ENCODE measurements at regions not wholly inside any gene's neighbourhood (a gene's known extent, or its start where the extent isn't known, plus 50 kb on each side); places are given as distances from the start of the nearest gene placed in this dataset.

DNA sequence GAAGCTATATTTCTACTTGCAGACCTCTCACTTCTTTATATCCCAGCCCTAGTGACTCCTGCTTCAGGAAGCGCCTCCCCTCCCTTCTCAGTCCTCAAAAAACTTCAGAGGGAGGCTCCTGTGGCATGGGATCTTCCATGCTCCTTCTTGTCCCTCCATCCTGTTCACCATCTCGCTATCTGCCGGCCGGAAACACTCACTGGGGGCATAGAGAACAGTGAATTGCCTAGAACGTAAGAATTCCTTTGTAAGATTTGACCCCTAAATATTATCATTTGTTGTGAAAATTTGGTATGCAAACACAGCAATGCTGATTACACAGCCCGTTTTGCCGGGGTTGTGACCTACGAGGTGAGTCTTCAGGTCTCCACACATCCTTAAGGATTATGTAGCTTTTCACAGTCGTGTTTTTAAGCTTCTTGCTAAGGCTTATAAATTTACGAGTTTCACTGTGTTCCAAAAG is 218.7 kb upstream of the ATP10A start (continued):
- TF ChIP-seq, protein P1, sequence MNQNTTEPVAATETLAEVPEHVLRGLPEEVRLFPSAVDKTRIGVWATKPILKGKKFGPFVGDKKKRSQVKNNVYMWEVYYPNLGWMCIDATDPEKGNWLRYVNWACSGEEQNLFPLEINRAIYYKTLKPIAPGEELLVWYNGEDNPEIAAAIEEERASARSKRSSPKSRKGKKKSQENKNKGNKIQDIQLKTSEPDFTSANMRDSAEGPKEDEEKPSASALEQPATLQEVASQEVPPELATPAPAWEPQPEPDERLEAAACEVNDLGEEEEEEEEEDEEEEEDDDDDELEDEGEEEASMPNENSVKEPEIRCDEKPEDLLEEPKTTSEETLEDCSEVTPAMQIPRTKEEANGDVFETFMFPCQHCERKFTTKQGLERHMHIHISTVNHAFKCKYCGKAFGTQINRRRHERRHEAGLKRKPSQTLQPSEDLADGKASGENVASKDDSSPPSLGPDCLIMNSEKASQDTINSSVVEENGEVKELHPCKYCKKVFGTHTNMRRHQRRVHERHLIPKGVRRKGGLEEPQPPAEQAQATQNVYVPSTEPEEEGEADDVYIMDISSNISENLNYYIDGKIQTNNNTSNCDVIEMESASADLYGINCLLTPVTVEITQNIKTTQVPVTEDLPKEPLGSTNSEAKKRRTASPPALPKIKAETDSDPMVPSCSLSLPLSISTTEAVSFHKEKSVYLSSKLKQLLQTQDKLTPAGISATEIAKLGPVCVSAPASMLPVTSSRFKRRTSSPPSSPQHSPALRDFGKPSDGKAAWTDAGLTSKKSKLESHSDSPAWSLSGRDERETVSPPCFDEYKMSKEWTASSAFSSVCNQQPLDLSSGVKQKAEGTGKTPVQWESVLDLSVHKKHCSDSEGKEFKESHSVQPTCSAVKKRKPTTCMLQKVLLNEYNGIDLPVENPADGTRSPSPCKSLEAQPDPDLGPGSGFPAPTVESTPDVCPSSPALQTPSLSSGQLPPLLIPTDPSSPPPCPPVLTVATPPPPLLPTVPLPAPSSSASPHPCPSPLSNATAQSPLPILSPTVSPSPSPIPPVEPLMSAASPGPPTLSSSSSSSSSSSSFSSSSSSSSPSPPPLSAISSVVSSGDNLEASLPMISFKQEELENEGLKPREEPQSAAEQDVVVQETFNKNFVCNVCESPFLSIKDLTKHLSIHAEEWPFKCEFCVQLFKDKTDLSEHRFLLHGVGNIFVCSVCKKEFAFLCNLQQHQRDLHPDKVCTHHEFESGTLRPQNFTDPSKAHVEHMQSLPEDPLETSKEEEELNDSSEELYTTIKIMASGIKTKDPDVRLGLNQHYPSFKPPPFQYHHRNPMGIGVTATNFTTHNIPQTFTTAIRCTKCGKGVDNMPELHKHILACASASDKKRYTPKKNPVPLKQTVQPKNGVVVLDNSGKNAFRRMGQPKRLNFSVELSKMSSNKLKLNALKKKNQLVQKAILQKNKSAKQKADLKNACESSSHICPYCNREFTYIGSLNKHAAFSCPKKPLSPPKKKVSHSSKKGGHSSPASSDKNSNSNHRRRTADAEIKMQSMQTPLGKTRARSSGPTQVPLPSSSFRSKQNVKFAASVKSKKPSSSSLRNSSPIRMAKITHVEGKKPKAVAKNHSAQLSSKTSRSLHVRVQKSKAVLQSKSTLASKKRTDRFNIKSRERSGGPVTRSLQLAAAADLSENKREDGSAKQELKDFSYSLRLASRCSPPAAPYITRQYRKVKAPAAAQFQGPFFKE (tag by site-specific recombination; IDR thresholded peaks at IDR 0.05; ENCODE audit: borderline replicate concordance) = no peak
- no peak for TF ChIP-seq ZFP41 (tag by site-specific recombination; IDR thresholded peaks at IDR 0.05; ENCODE audit: borderline replicate concordance)
- TF ChIP-seq ZEB2 (tag by site-specific recombination; IDR thresholded peaks at IDR 0.05) = no peak
- TF ChIP-seq, protein P2, sequence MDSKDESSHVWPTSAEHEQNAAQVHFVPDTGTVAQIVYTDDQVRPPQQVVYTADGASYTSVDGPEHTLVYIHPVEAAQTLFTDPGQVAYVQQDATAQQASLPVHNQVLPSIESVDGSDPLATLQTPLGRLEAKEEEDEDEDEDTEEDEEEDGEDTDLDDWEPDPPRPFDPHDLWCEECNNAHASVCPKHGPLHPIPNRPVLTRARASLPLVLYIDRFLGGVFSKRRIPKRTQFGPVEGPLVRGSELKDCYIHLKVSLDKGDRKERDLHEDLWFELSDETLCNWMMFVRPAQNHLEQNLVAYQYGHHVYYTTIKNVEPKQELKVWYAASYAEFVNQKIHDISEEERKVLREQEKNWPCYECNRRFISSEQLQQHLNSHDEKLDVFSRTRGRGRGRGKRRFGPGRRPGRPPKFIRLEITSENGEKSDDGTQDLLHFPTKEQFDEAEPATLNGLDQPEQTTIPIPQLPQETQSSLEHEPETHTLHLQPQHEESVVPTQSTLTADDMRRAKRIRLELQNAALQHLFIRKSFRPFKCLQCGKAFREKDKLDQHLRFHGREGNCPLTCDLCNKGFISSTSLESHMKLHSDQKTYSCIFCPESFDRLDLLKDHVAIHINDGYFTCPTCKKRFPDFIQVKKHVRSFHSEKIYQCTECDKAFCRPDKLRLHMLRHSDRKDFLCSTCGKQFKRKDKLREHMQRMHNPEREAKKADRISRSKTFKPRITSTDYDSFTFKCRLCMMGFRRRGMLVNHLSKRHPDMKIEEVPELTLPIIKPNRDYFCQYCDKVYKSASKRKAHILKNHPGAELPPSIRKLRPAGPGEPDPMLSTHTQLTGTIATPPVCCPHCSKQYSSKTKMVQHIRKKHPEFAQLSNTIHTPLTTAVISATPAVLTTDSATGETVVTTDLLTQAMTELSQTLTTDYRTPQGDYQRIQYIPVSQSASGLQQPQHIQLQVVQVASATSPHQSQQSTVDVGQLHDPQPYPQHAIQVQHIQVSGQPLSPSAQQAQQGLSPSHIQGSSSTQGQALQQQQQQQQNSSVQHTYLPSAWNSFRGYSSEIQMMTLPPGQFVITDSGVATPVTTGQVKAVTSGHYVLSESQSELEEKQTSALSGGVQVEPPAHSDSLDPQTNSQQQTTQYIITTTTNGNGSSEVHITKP (tag by site-specific recombination; IDR thresholded peaks at IDR 0.05) = no peak
- TF ChIP-seq ZNF596 (tag by site-specific recombination; IDR thresholded peaks at IDR 0.05) = no peak
- TF ChIP-seq ZNF677 (tag by site-specific recombination; IDR thresholded peaks at IDR 0.05) = no peak
- TF ChIP-seq ZNF555 (tag by site-specific recombination; conservative IDR thresholded peaks at IDR 0.05) = no peak
- no peak for TF ChIP-seq ZNF580 (tag by site-specific recombination; IDR thresholded peaks at IDR 0.05)
- no peak for TF ChIP-seq ZNF548 (tag by site-specific recombination; IDR thresholded peaks at IDR 0.05)

DNA sequence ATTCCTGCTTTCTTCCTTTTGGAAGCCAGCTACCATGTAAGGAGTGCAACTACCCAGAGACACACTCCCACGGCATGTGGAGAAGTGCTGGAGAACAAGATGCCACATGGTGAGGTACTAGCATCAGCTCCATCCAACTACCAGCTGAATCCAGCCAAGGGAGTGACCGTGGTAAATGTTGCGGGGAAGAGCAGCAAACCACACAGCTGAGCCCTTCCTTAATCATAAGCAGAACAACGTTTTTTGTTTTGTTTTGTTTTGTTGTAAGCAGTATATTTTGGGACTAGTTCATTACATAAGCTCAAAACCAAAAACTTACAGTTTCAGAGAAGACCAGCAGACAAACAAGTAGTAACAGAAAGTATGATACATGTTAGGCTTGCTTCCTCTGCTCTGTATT is 212.6 kb upstream of the ATP10A start:
- TF ChIP-seq SETDB1 (IDR thresholded peaks at IDR 0.05; ENCODE audit: insufficient read length, low read length) (peak; percentile 25), ZNF843 (tag by site-specific recombination; IDR thresholded peaks at IDR 0.05) (no peak)
- Histone ChIP-seq H3K27ac (ENCODE audit: extremely low read depth, low read depth, low read length) (no peak overlapping the region), H3K4me3 (ENCODE audit: low read depth, low read length) (no peak overlapping the region), H3K4me1 (ENCODE audit: control insufficient read depth, insufficient read depth, low read length) (no peaks in the 10 kb centered on the region), H3K9me3 (ENCODE audit: control insufficient read depth, insufficient read depth, low read depth, low read length) (no peaks in the 10 kb centered on the region), H3K36me3 (ENCODE audit: control insufficient read depth in 2 of 2, insufficient read depth in 1 of 2, low read length in 2 of 2) (no peaks in the 10 kb centered on the region)
- ChIA-PET POLR2A (no interaction called here), CTCF (interaction anchor here (1.1 kb wide), 1 partner anchor 141 kb away, joined by 3 read pairs; no protein-coding TSS in a partner anchor)

GRCh38 chr15:26073430-26074333 is 210.6 kb upstream of the ATP10A start:
- no peak overlapping the region for H3K4me3 ChIP-seq (ENCODE audit: low read depth, low read length)
- TF ChIP-seq ZNF837 (tag by site-specific recombination; IDR thresholded peaks at IDR 0.05) = no peak
- TF ChIP-seq BCL11A (tag by site-specific recombination; IDR thresholded peaks at IDR 0.05; ENCODE audit: low read depth) = no peak
- H3K9me3 ChIP-seq (ENCODE audit: control insufficient read depth, insufficient read depth, low read depth, low read length) = no peaks in the 10 kb centered on the region
- H3K4me1 ChIP-seq (ENCODE audit: control insufficient read depth, insufficient read depth, low read length) = no peaks in the 10 kb centered on the region
- H3K36me3 ChIP-seq (ENCODE audit: control insufficient read depth in 2 of 2, insufficient read depth in 1 of 2, low read length in 2 of 2) = no peaks in the 10 kb centered on the region
- no peak overlapping the region for H3K27ac ChIP-seq (ENCODE audit: extremely low read depth, low read depth, low read length)
- ChIA-PET CTCF (interaction anchor here (1.3 kb wide), 1 partner anchor 127 kb away, joined by 3 read pairs; no protein-coding TSS in a partner anchor), POLR2A (interaction anchor here (0.6 kb wide), 1 partner anchor 354 kb away, joined by 4 read pairs; no protein-coding TSS in a partner anchor)

All from HEK293 (cell line).